CD4-positive, alpha-beta T cell treated with Interleukin-10 for 1 hour (primary cell): ENCODE measurements at regions not wholly inside any gene's neighbourhood (a gene's known extent, or its start where the extent isn't known, plus 50 kb on each side); places are given as distances from the start of the nearest gene placed in this dataset.
"Not testable (repeated sequence)": the region's sequence is repeated elsewhere in the genome, so short reads cannot be mapped to it uniquely, and the experiment has no call there.

ENCODE experiments used
- DNase-seq: peaks from one replicate; pipeline ENCODE4 v3.0.0-alpha.2; 2020

DNA sequence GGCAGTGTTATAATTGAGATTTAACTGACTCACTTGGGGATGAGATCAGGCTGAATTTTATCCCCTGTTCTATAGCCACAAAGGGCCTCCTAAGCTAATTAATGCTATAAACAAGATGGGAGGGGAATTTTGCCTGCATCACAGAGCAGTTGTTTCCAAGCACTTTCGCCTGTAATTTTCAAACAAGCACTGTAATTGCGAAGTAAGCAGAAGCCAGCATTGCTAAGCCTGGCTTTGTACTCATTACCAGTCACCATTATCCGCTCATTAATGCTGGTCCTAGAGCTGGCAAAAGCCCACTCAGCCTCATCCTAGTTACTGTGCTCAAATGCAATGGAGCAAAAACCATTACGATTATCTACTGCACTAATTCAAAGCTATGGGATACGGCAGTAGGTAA, 356.6 kb upstream of the UBE2E2 start:
- no peak for DNase-seq

DNA sequence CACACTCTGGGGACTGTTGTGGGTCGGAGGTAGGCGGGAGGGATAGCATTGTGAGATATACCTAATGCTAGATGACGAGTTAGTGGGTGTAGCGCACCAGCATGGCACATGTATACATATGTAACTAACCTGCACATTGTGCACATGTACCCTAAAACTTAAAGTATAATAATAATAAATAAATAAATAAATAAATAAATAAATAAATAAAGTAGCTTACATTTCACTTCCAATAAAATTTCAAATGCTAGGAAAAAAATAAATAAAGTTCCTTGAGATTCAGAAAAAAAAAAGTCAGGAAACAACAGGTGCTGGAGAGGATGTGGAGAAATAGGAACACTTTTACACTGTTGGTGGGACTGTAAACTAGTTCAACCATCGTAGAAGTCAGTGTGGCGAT, 353.5 kb upstream of the UBE2E2 start:
- not testable (repeated sequence) for DNase-seq

DNA sequence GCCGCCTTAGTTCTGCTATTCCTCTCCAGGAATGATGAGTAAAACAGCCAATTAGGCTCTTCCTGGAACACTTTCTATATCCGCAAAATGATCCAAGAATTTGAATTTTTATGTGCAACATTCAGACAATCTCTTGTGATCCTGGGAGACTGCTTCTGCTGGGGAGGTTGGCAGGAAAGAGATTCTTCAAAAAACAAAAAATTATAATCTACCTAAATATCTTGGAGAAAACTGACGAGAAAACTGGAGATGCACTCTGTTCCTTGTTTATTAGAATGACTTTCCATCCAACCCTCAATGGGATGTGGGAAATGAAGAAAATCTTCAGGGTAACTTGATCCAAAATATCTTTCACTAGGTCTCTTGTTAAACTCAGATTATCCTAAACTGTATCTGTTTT, 346.3 kb upstream of the UBE2E2 start:
- no peak for DNase-seq

DNA sequence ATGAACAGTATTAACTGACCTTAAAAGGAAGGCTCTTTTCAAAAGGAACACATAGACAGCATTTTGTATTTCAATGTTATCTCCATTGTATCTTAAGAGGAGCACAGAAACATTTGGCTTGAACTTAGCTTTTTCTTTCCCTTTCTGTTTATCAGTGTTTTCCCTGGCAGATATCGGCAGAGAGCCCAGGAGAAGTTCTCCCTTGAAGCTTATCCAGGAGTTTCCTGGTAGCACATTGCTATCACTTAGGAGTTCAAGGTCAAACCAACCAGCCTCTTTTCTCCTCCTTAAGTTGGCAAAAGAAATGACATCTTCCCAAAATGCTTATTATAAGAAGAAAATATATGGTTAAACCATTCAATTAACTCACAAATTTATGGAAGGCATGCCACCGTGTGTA, 344.6 kb upstream of the UBE2E2 start:
- no peak for DNase-seq

DNA sequence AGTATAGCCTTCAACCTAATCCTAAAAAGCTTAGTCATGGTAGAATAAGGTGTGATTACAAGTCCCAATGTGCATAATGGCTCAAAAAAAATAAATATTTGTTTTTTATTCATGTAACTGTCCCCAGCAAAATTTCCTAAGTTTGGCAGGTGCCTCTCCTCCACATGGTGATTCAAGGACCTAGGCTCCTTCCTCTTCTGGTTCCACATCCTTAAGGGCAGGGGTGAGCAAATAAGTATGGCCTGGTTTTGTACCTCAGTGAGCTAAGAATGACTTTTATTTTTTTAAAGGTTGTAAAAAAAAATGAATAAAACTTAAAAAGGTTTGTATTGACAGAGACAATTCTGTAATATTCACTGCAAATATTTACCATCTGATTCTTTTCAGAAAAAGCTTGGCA, 343.5 kb upstream of the UBE2E2 start:
- no peak for DNase-seq

DNA sequence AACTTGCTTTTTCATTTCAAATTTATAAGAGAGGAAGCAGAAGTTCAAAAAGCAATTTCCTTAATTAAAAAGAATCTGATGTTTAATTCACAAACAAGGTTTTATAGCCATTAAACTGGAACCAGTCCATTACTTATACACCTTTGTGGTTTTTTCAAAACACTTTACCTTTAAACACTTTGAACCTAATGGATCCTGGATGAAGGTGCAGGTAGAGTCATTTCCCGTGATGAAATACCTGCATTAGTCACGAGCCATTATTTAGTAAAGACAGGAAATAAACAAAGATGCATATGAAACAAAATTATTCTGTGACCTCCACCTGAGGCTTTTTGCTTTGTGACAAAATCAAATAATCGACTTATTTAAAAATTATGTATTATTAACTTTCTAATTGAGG, 341.7 kb upstream of the UBE2E2 start:
- DNase-seq = no peak

DNA sequence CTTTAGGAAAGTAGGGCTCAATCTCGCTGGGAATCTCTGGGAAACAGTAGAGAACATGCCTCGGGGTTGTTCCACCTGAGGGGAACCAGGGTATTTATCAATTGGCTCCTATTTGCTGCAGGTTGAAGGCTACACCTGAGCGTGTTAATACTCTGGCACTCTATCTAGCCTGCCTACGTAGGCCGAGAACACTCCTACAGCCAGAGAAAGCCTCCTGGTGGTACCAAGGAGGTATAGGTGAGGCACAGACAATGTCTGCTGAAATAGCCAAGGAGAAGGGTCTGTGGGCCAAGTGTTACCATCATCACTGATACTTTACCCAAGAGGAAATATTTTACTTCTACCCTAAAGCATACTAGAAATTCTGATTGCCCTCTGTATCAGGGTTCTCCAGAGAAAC, 341.0 kb upstream of the UBE2E2 start:
- DNase-seq = no peak

DNA sequence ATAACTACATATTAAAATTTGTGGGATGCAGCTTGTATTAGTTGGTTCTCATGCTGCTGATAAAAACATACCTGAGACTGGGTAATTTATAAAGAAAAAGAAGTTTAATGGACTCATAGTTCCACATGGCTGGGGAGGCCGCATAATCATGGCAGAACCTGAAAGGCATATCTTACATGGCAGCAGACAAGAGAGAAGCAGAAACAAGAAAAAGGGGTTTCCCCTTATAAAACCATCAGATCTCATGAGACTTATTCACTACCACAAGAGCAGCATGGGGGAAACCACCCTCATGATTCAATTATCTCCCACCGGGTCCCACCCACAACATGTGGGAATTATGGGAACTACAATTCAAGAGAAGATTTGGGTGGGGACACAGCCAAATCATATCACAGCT, 320.3 kb upstream of the UBE2E2 start:
- DNase-seq = not testable (repeated sequence)

DNA sequence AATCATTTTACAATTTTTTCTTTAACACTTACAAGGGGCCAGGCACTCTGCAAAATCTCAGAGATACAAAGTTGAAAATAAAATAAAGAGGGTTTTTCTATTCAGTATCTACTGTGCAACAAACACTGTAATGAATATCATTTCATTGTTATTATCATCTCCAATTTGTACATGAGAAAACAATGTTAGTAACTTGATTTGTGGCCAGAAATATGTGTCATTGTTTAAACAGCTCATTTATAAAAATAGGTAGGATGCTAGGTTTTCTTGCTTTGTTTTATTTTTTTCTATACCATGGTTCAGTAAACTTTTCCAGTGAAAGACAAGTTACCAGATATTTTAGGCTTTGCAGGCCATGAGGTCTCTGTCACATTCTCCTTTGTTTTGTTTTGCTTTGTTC, 318.1 kb upstream of the UBE2E2 start:
- DNase-seq = no peak

DNA sequence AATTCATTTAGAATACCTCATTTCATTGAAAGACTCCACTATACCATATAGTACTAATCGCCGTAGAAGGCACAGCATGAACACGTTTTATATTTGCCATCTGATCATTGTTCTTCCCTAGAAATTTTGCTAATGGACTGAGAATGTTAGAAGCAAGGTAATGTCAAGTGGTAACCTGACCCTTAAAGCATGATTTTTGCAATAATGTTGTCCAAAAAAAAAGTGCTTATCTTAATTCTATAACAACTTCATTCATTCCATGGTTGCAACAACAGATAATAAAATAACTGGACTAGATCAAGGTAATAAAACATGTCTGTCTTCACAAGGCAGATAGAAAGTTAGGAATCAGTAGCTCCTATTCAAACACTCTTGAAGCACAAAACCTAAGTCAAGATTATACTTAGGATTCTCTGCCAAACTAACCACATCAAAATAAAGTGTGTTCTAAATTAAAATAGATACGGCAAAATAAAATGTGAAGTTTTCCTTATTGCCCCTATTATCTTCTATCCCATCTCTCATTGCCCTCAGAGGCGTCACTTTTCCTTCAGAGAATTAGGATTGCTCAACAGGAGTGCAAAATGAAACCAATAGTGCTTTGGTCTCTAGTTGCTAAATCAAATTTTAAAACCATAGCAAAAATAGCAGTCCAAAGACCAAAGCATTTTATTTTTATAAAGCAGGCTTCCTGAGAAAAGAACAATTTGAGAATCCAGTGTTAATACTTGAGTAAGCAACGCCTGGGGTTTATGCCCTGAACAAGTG, 317.4 kb upstream of the UBE2E2 start:
- no peak for DNase-seq

DNA sequence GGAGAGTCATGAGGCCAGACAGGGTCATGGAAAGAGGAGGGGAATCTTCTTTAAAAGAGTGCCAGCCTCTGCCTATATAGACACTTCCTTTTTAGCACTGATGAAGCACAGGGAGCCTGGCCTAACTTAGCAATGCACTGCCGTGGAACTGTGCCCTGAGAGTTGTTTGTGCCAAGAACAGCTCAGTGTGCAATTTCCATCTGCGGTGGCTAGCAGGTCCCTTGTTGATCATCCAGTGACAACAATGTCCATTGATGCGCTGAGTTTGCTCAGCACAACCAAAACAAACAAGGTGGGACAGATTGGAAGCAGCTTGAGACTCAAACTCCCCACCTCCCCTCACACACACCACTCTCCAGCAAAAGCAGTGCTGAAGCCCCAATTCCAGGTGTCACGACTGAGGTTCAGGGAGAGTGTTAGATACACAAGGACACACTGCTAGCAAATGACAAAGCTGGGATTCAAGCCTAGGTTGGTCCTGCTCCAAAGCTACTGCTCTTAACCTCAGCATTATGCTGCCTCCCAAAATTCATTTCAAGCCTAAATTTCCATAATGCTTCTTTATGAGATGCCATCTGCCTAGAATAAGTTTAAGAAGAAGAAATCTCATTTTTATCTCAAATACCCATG, 316.6 kb upstream of the UBE2E2 start:
- no peak for DNase-seq

DNA sequence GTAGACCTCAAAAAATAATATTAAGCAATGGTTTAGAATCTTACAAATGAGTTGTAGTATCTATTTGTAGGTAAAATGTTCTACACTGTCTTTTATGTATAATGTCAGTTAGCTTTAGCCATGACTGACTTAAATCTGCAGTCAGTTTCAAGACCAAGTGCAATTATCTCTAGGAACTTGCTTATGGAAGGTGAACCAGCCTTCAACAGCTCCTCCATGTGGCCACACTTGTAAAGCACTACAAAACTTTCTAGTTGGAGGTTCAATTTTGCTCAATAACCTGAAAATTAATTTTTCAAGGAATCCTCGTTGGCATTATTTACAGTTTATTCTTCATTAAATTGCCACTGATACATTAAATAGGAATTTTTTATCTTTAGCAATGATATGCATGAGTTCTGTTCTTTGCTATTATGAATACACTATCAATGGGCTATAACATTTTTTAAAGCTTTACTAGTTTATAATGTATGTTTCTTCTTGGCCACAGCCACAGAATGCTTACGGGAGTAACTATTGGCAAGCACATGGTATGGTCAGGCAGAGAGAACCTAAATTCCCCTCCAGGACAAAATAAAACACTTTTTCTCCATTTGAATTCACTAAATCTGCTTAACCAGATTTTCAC, 315.3 kb upstream of the UBE2E2 start:
- DNase-seq = no peak

DNA sequence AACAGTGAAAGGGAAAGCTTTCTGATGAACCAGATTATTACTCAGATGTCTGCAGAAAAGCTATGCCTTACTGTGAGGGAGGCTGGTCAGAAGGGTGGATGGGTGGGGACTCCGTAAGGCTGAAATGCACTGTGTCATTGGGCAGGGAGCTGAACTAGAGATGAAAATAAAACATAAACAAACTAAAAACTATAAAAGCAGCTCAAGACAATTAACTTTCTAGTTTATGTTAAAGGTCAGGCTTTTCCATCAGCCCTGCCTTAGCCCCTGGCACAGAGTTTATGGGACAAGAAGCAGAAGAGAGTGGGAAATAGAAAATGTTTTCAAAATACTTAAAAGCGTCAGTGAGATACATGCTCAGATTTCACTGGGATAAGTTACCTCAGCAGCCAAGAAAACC, 310.0 kb upstream of the UBE2E2 start:
- no peak for DNase-seq

DNA sequence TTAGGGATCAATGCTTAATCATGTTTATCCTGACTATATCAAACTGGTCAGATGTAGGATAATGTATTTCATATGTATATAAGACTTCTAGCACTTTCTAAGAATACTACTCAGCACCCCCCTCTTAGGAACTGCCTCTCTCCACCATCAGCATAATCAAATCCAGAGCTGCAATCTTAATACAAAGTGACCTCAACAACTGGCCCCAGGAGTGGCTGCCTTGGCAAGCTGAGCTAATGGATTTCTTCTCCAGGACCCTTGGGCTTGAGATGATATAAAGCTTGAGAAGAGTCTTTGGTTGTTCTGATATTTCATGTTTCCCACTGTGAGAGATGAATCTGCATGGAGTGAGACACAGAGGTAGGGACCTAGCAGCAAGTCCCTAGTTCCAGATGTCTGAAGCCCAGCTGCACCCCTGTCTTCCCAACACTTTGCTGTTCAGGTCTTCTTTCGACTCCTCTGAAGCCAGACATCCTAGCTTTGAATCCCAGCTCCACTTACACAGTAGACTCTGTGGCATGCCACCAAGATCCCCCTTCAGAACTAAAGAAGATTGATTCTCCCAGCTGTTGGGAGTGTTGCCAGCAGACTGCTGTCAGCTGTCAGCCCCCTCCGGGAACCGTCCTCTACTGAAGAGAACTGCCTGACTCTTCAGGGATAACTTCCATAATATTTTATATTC, 309.3 kb upstream of the UBE2E2 start:
- no peak for DNase-seq

DNA sequence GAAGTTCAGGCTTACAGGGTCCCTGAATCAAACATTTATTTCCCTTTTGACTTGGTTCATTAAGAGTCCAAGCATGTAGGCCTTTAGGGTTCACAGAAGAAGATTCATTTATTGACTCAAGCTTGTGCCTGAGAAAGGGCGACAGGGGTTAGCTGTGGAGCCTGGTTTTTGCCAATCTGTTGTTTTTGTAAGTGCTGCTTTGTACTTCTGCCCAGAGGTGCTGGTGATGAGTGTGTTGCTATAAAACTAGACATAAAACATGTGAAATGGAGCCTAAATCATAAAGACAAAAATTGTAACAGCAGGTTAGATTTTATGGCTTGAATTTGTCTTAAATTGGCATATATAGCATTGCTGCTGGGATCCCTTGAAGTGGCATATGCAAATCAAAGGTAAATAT, 308.3 kb upstream of the UBE2E2 start:
- DNase-seq = no peak

DNA sequence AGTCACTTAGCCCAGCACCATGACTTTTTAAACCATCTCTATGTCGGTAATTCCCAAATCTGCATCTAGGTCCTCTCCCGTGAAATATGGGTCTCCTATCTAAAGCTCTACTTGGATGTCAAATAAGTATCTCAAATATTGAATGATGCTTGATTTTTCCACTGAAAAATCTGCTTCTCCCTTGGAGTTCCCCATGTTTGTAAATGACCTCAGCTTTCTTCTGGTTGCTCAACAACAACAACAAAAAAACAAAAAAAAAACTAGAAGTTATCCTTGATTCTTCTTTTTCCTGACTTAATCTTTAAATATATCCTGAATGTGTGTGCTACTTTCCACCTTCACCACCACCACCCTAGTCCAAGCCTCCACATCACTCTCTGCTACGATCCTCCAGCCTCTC, 307.5 kb upstream of the UBE2E2 start:
- DNase-seq = no peak

DNA sequence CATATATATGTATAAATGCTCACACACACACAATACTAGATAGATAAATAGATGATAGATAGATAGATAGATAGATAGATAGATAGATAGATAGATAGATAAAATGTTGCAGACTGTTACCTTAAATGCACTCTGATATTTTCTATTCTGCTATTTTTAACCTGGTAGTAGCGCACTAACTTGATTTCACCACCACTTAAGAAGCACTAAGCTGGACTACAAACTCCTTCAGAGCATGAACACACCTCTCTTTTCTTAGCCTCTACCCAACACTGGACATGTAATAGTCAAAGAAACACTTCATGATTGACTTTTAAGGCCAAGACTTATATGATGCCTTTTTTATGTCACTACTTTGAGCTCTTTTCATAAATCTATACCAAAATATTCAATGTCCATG, 304.6 kb upstream of the UBE2E2 start:
- DNase-seq = no peak

DNA sequence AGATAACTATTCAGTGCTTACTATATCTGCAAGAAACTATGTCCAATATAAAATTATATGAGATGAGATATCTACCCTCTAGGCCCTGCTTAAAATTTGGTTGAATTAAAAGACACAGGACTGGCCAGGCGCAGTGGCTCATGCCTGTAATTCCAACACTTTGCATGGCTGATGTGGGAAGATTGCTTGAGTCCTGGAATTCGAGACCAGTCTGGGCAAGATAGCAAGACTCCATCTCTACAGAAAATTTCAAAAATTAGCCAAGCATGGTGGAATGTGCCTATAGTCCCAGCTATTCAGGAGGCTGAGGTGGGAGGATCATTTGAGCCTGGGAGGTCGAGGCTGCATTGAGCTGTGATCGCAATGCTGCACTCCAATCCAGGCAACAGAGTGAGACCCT, 303.7 kb upstream of the UBE2E2 start:
- DNase-seq = no peak

DNA sequence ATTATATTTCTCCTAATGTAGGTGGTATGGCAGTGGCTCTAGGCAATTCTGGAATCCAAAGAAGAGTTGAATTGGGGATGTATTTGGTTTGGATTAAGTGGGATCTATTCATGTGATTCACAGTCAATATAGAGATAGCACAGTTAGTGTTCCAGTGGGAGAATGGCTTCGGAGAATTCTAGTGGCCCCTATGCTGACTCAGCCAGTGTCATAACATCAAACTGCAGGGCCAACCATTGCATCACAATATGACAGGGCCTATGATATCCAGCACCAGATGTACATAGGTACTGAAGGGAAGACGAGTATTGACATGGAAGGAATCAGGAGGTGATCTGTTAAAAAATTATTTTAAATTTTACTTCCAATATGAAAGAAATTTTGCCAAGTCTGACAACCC, 302.8 kb upstream of the UBE2E2 start:
- no peak for DNase-seq

DNA sequence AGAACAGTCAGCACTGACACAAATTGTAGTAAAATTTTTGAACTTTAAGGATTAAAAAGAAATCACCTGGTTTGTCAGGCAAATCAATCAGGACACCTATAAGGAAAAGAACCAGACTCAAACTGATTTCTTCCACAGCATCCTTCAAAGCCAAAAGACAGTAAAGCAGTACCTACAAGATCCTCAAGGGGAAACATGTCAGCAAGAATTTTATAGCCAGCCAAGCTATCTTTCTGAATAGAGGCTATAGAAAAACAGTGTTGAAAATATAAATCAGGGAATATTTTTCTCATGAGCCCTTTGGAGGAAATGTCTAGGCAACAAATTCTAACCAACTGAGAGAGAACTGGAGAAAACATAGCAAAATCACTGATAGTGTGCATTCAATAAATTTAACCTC, 301.4 kb upstream of the UBE2E2 start:
- DNase-seq = no peak

DNA sequence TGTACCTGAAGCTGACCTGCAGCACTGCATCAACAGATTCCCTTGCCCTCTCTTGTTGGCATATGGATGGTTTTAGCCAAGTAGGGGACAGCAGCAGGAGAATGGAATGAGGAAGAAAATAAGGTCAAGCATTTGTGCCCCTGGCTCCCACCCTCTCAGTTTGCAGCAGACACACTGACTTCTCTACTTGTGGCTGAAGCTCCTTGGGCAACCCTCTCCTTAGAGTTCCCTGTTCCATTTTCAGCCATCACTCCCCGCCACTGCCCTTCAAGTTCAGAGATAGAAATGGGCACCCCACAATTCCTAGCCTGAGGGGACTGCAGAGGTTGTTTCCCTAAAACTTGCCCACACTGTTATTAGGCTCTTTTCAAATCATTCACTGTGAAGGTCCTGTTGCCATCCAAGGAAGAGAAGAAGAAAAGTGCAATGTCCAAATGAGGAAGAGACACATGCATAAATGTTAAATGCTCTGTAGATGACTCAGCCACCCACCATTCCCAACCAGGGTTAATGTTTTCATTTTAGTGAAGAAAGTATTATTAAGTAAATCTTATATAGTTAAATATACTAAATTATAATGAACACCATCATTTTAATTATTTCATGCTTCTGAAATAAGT, 295.9 kb upstream of the UBE2E2 start:
- no peak for DNase-seq

DNA sequence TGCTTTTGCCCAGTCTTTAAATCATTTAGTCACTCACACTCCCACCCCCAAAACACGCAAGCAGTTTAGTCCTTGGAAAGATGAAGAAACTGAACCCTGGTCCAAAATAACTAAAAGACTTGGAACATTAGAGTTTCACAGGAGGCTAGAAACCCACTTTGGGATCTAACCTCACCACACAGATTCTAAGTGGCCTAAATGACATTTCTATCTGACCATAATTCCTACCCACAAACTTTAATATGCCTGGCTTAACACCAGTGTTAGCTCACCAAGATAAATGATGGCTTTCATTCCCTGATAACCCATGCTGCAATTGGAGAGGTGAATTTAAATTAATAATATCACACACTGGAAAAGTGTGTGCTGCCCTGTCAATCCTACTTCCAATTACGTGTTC, 295.3 kb upstream of the UBE2E2 start:
- no peak for DNase-seq

DNA sequence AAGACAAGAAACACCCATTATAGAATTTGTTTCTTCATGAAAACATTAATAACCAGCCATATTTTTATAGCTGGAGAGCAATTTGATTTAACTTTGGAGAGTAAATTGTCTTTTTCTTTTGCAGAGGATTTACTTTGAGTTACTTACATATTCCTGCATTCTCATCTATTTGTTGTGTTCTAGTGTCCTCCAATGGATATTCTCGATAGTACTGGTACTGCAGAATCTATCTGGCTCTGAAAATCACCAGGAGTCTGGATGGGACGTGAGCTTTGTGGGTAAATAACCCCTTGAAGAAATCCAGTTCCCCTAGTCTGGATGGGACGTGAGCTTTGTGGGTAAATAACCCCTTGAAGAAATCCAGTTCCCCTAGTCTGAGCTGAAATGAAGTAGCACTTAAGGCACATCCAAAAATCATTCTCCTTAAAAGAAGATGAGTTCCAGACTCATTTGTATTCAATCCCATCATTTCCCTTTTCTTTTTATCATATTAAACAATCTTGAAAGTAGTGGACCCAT, 294.1 kb upstream of the UBE2E2 start:
- no peak for DNase-seq
